ENCODE measurements at regions not wholly inside any gene's neighbourhood (a gene's known extent, or its start where the extent isn't known, plus 50 kb on each side); places are given as distances from the start of the nearest gene placed in this dataset.

- intact Hi-C loops (cut with micrococcal nuclease; ENCODE audit: unreplicated experiment), result no loop called here
- Histone ChIP-seq H3K9ac (ENCODE audit: control insufficient read depth, insufficient read depth, low read length) (no peak overlapping the region), H3K9me3 (replicated peaks; ENCODE audit: control insufficient read depth, insufficient read depth, low read length) (no peaks in the 10 kb centered on the region), H3K36me3 (ENCODE audit: control insufficient read depth in 2 of 2, insufficient read depth in 2 of 2, low read length in 1 of 2) (no peaks in the 10 kb centered on the region), H4K20me1 (ENCODE audit: control insufficient read depth, insufficient read depth) (no peaks in the 10 kb centered on the region), H3K79me2 (ENCODE audit: control insufficient read depth, insufficient read depth, low read length) (no peaks in the 10 kb centered on the region), H3K27ac (ENCODE audit: control insufficient read depth, insufficient read depth) (no peak overlapping the region), H3K4me1 (ENCODE audit: control insufficient read depth, insufficient read depth, low read length) (no peaks in the 10 kb centered on the region), H3K27me3 (replicated peaks in 1 of 2; ENCODE audit: control insufficient read depth in 2 of 2, insufficient read depth in 2 of 2, low read length in 1 of 2) (no peaks in the 10 kb centered on the region), H3K4me3 (no peak overlapping the region), H3K4me2 (ENCODE audit: control insufficient read depth, insufficient read depth) (no peak overlapping the region), H2AFZ (ENCODE audit: control insufficient read depth, low read depth, low read length) (no peak overlapping the region)
- TF ChIP-seq E2F4 (IDR thresholded peaks at IDR 0.05; ENCODE audit: low read depth, low read length) (no peak), MEF2B (IDR thresholded peaks at IDR 0.05; ENCODE audit: partially characterized antibody, poor library complexity, severe bottlenecking) (no peak), ZNF207 (IDR thresholded peaks at IDR 0.05; ENCODE audit: borderline replicate concordance) (no peak), RFX5 (IDR thresholded peaks at IDR 0.05; ENCODE audit: low read depth, low read length) (no peak), IKZF1 (conservative IDR thresholded peaks at IDR 0.05) (no peak), TARDBP (IDR thresholded peaks at IDR 0.05; ENCODE audit: borderline replicate concordance) (no peak), ATF7 (IDR thresholded peaks at IDR 0.05; ENCODE audit: low read depth) (no peak)
- in situ Hi-C loops (cut with MboI), result no loop called here
- ChIA-PET SMC1A (ENCODE audit: uncharacterized antibody, unreplicated experiment) (no interaction called here), CTCF (no interaction called here), POLR2A (no interaction called here), RAD21 (ENCODE audit: unreplicated experiment) (no interaction called here)
- BruUV-seq (replicated peaks), result no TSS peak
- no peak for DNase-seq (ENCODE audit: low read depth, low spot score)
- no peak for FAIRE-seq
- 0% methylated on average over 1 of the region's 1 CpG for WGBS (ENCODE audit: insufficient coverage, insufficient replicate concordance, low lambda C conversion rate, missing lambda C conversion rate)
- no peak for ATAC-seq
These were observed 929.8 kb downstream of the GALC start for GRCh38 chr14:87063181-87063580.

GRCh38 chr14:87060405-87060804, 932.6 kb downstream of the GALC start:
- no peaks in the 10 kb centered on the region for H3K4me1 ChIP-seq (ENCODE audit: control insufficient read depth, insufficient read depth, low read length)
- BruUV-seq (replicated peaks), result no TSS peak
- TF ChIP-seq KLF5 (IDR thresholded peaks at IDR 0.05; ENCODE audit: partially characterized antibody), result no peak
- TF ChIP-seq GATAD2B (conservative IDR thresholded peaks at IDR 0.05; ENCODE audit: low read depth), result no peak
- no peak for TF ChIP-seq ASH2L (IDR thresholded peaks at IDR 0.05; ENCODE audit: borderline replicate concordance, low read depth)
- no peak for TF ChIP-seq NR2F1 (conservative IDR thresholded peaks at IDR 0.05)
- TF ChIP-seq ZZZ3 (IDR thresholded peaks at IDR 0.05; ENCODE audit: control insufficient read depth, insufficient read length, low read depth), result no peak
- no peak for TF ChIP-seq USF2 (IDR thresholded peaks at IDR 0.05; ENCODE audit: borderline replicate concordance, low read depth, low read length)
- TF ChIP-seq ATF7 (IDR thresholded peaks at IDR 0.05; ENCODE audit: low read depth), result no peak
- TF ChIP-seq SMAD1 (IDR thresholded peaks at IDR 0.05; ENCODE audit: low read depth, partially characterized antibody), result no peak
- TF ChIP-seq CREM (IDR thresholded peaks at IDR 0.05; ENCODE audit: low read depth), result no peak
- no peak for TF ChIP-seq CTCF (IDR thresholded peaks at IDR 0.05 in 2 of 3, conservative IDR thresholded peaks at IDR 0.05 in 1 of 3; ENCODE audit: control insufficient read depth in 2 of 3, extremely low read depth in 1 of 3, insufficient read depth in 1 of 3, low read depth in 3 of 3, low read length in 3 of 3)
- no peak for TF ChIP-seq PML (IDR thresholded peaks at IDR 0.05; ENCODE audit: low read length)
- no peak for TF ChIP-seq BCL11A (IDR thresholded peaks at IDR 0.05; ENCODE audit: low read depth, low read length)

More at GRCh38 chr14:87060405-87060804, 932.6 kb downstream of the GALC start:
- Histone ChIP-seq H3K4me3 (no peak overlapping the region), H3K27ac (ENCODE audit: control insufficient read depth, insufficient read depth) (no peak overlapping the region), H4K20me1 (ENCODE audit: control insufficient read depth, insufficient read depth) (no peaks in the 10 kb centered on the region), H3K36me3 (ENCODE audit: control insufficient read depth in 2 of 2, insufficient read depth in 2 of 2, low read length in 1 of 2) (no peaks in the 10 kb centered on the region), H3K9me3 (replicated peaks; ENCODE audit: control insufficient read depth, insufficient read depth, low read length) (no peaks in the 10 kb centered on the region), H3K9ac (ENCODE audit: control insufficient read depth, insufficient read depth, low read length) (no peak overlapping the region), H3K27me3 (replicated peaks in 1 of 2; ENCODE audit: control insufficient read depth in 2 of 2, insufficient read depth in 2 of 2, low read length in 1 of 2) (no peaks in the 10 kb centered on the region), H2AFZ (ENCODE audit: control insufficient read depth, low read depth, low read length) (no peak overlapping the region), H3K79me2 (ENCODE audit: control insufficient read depth, insufficient read depth, low read length) (no peaks in the 10 kb centered on the region), H3K4me2 (ENCODE audit: control insufficient read depth, insufficient read depth) (no peak overlapping the region)
- 25% methylated on average over 6 of the region's 6 CpGs for WGBS (ENCODE audit: insufficient coverage, insufficient replicate concordance, low lambda C conversion rate, missing lambda C conversion rate)
- FAIRE-seq, result no peak
- ChIA-PET POLR2A (no interaction called here), SMC1A (ENCODE audit: uncharacterized antibody, unreplicated experiment) (no interaction called here), CTCF (no interaction called here), RAD21 (ENCODE audit: unreplicated experiment) (no interaction called here)
- intact Hi-C loops (cut with micrococcal nuclease; ENCODE audit: unreplicated experiment), result no loop called here
- in situ Hi-C loops (cut with MboI), result no loop called here
- no peak for DNase-seq (ENCODE audit: low read depth, low spot score)
- ATAC-seq, result no peak
